NCI-H1930 (cell line): ENCODE measurements at regions not wholly inside any gene's neighbourhood (a gene's known extent, or its start where the extent isn't known, plus 50 kb on each side); places are given as distances from the start of the nearest gene placed in this dataset.
A peak's percentile ranks its signal among the peaks of the same experiment; 100 is the strongest.
"Not testable (repeated sequence)": the region's sequence is repeated elsewhere in the genome, so short reads cannot be mapped to it uniquely, and the experiment has no call there.

Experiments
- DNase-seq, 2 experiments: peaks; one replicate each; lab custom pipeline; 2025; lab: John Stamatoyannopoulos, UW

- no peak for DNase-seq
Measured at GRCh38 chr11:90774727-90775566, 552.1 kb upstream of the CHORDC1 start.

- no peak for DNase-seq
Measured at GRCh38 chr11:90770007-90770406, 547.2 kb upstream of the CHORDC1 start.

GRCh38 chr11:90766121-90766520 lies 543.3 kb upstream of the CHORDC1 start:
- DNase-seq, result no peak

- DNase-seq, result no peak
Measured at GRCh38 chr11:90764691-90765090, 541.8 kb upstream of the CHORDC1 start.

GRCh38 chr11:90757849-90758494 lies 535.1 kb upstream of the CHORDC1 start:
- peak; percentile 27 to 34 for DNase-seq

GRCh38 chr11:90756617-90757016 lies 533.8 kb upstream of the CHORDC1 start:
- DNase-seq, result no peak

DNA sequence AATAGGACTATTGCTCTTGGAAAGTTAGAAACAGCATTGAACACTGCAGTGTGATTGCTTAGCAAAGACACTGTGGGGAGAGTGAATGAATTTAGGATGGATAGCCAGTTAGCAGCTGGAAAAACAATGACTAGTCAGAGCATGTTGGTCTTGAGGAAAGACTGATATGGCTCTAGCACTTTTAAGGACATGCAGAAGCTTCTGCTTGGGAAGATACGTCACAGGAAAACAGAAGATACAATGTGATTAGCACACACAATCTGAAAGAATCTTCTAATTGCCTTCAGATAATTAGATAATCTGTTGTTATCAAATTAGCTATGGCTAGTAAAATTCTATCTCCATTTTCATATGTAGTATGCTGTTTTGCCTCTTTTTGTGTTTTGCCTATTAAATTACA lies 530.7 kb upstream of the CHORDC1 start:
- no peak for DNase-seq

GRCh38 chr11:90747057-90747456 lies 524.2 kb upstream of the CHORDC1 start:
- DNase-seq, result no peak

DNA sequence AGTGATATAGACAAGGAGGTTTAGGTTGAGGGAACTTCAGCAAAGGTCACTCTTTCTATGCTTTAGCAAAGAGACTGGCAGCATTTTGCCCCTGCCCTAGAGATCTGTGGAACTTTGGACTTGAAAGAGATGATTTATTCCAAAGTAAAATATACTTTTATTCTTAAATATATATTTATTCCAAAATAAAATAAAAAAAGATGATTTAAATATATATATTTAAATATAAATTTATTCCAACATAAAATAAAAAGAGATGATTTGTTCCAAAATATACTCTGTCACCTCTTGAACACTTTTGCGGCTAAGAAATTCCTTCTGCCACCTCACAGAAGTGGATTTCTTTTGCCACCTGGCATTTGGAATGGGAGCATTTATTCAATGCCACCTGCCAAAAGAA lies 521.3 kb upstream of the CHORDC1 start:
- no peak for DNase-seq

DNA sequence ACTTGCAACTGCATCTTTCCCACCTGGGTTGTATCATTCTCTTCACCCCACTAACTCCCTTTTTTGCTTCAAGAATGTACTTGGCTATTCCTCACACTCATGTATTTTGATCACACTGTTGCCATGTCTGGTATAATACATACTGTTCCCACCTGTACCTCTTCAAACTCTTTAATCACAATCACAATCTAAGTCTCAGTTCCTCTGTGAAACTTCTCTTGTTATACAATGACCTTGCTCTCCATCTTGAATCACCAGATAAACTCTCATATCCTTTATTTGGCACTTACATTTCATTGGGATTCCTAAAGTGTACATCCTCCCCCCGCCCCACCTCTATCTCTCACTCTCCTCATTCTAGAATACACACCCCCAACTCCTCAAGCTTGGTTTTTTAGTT lies 516.0 kb upstream of the CHORDC1 start:
- DNase-seq, result no peak

- no peak for DNase-seq
Measured at GRCh38 chr11:90737444-90738050, 514.7 kb upstream of the CHORDC1 start.

DNA sequence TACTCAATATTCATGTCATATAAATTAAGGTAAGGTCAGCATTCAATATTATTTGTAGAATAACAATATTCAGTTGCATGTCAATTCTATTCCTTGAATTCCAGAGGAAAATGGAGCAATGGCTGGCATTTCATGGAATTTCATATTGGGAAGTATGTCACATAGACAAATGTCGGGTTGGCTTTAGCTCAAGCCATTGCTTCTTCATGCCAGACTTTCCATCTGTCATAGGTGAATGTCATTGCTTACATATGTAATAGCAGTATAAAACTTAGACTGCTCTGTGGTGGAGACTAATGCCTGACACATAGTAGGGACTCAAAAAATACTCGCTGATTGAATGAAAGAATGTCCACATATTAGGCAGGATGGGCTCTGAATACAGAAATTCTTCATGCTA lies 509.6 kb upstream of the CHORDC1 start:
- no peak for DNase-seq

DNA sequence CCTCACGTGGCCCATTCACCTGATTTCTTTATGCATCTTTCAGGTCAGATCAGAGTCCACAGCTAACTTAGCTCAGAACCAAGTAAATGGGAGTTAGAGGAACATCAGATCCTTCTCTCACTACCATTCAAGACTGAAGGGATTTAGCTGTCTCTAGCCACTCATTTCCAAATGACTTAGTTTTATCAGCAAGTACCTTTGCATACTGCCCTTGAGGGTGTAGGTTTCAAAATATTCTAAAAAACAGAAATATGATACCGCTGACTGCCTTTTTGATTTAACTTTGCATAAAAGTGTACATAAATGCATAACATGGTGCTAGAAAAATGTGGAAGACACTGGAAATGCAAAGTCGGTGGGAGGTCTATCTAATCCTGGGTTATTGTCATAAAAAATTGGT lies 500.6 kb upstream of the CHORDC1 start:
- no peak for DNase-seq

GRCh38 chr11:90722552-90723190 lies 499.8 kb upstream of the CHORDC1 start:
- DNase-seq, result no peak

DNA sequence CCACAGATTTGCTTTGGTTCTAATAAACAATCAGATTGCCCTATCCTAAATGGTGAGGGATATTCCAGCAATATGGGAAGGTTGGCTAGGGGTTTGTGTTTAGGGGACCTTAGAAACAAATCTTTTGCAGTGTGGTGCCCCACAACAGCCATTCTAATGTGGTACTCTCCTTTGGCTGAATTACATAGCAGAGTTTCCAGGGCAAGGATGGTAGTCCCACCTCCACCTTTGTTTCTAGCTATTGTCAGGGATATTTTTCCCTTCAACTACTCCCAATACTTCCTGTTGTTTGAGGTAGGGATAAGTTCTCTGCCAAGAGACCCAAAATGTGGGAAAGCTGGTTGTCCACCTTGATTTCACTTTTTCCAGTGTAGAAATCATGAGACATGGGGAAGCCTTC lies 494.7 kb upstream of the CHORDC1 start:
- DNase-seq, result no peak

DNA sequence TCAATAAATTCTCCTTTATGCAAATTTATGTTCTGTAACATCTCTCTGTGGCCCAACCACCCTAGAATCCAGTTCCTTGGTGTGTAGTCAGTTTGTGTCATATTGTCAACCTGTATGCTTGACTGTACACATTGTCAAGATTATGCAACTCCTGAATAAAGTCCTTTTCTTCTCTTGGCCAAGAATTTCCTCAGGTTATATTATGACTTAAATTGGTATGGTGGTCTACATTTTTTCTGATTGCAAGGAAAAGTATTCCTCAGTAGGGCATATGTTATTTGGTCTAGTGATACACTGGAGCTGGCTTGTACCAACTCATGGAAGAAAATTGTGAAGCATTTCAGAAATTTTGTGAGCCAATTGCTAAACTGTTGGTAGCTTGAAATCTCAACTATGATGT lies 482.8 kb upstream of the CHORDC1 start:
- no peak for DNase-seq

DNA sequence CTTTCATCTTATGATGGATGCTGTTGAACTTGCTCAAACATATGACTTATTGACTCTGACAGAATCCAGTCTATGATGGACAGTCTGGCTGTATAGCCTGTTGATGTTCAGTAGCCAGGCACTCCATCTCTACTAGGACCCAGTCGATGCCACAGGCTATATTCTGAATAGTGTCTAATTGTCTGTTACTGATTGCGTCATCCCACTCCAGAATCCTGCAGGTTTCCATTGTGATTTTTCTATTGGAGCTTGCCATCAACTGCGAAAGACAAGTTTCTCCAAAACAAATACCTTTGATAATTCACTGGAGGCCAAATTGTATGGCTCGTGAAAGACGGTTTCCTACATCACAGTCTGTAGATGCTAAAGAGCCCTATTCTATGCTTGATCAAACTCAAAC lies 481.7 kb upstream of the CHORDC1 start:
- no peak for DNase-seq

DNA sequence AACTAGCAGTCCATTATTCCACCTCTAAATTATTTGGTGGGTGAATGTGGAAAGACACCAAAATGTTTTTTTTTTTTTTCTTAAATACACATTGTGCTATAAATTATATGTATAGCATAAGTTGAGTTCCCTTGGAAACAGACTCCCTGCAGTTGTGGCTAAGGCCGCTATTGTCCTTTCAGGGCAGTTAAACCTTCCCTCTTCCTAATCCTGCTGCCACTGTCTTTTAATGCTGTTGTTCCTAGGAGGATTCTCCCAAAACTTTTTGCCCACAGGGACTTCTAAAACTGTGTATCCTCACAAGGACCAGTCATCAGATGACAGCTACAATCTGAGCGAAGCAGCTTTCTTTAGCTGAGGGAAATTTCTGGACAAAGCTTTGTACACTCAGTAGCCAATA lies 478.9 kb upstream of the CHORDC1 start:
- DNase-seq, result no peak

GRCh38 chr11:90700789-90701439 lies 478.1 kb upstream of the CHORDC1 start:
- DNase-seq, result no peak

GRCh38 chr11:90699791-90700400 lies 477.0 kb upstream of the CHORDC1 start:
- DNase-seq, result no peak

- DNase-seq, result no peak
Measured at GRCh38 chr11:90698238-90698637, 475.4 kb upstream of the CHORDC1 start.

DNA sequence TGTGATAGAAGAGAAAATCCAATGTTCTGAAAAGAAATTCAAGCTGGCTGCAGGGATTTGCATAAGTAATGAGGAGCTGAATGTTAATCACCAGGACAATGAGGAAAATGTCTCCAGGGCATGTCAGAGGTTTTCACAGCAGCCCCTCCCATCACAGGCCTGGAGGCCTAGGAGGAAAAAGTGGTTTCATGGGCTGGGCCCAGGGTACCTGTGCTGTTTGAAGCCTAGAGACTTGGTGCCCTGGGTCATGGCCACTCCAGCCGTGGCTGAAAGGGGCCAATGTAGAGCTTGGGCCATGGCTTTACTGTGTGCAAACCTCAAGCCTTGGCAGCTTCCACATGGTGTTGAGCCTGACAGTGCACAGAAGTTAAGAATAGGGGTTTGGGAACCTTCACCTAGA lies 452.6 kb upstream of the CHORDC1 start:
- DNase-seq, result not testable (repeated sequence)
